IMR-90 (cell line): ENCODE measurements at regions not wholly inside any gene's neighbourhood (a gene's known extent, or its start where the extent isn't known, plus 50 kb on each side); places are given as distances from the start of the nearest gene placed in this dataset.
"Not testable (repeated sequence)": the region's sequence is repeated elsewhere in the genome, so short reads cannot be mapped to it uniquely, and the experiment has no call there.

ENCODE experiments used
- CEBPB ChIP-seq: IDR thresholded peaks from 2 replicates; pipeline ENCODE4 v1.6.1; 2012; ENCODE audit warnings: low read depth, low read length, improper control_type of control experiment
- POLR2A ChIP-seq: IDR thresholded peaks from 2 replicates; pipeline ENCODE4 v1.6.1; 2012; ENCODE audit warnings: mild to moderate bottlenecking, low read depth, low read length
- RFX5 ChIP-seq: IDR thresholded peaks from 2 replicates; pipeline ENCODE4 v1.8.0; 2012; ENCODE audit warnings: low read depth, mild to moderate bottlenecking, low read length, moderate library complexity
- SMC3 ChIP-seq: fragments of 150-350 bp; IDR thresholded peaks from 2 replicates; pipeline ENCODE4 v1.6.1; 2016; ENCODE audit warnings: low read depth, mild to moderate bottlenecking, antibody characterized with exemption, low read length, moderate library complexity
- TF ChIP-seq, protein P1 (sequence below): conservative IDR thresholded peaks from 2 replicates; pipeline ENCODE4 v1.5.1; 2012; ENCODE audit warnings: mild to moderate bottlenecking, low read depth, low read length, improper control_type of control experiment

DNA sequence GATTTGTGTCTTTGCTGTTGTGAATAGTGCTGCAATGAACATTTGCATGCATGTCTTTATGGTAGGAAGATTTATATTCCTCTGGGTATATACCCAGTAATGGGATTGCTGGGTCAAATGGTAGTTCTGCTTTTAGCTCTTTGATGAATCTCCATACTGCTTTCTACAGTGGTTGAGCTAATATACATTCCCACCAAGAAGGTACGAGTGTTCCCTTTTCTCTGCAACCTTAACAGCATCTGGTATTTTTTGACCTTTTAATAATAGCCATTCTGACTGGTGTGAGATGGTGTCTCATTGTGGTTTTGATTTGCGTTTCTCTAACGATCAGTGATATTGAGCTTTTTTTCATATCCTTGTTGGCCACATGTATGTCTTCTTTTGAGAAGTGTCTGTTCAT lies 71.3 kb downstream of the PALS2 start:
- TF ChIP-seq RFX5, POLR2A, SMC3, CEBPB: not testable (repeated sequence)
- TF ChIP-seq, protein P1, sequence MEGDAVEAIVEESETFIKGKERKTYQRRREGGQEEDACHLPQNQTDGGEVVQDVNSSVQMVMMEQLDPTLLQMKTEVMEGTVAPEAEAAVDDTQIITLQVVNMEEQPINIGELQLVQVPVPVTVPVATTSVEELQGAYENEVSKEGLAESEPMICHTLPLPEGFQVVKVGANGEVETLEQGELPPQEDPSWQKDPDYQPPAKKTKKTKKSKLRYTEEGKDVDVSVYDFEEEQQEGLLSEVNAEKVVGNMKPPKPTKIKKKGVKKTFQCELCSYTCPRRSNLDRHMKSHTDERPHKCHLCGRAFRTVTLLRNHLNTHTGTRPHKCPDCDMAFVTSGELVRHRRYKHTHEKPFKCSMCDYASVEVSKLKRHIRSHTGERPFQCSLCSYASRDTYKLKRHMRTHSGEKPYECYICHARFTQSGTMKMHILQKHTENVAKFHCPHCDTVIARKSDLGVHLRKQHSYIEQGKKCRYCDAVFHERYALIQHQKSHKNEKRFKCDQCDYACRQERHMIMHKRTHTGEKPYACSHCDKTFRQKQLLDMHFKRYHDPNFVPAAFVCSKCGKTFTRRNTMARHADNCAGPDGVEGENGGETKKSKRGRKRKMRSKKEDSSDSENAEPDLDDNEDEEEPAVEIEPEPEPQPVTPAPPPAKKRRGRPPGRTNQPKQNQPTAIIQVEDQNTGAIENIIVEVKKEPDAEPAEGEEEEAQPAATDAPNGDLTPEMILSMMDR: not testable (repeated sequence)
